ENCODE measurements at regions not wholly inside any gene's neighbourhood (a gene's known extent, or its start where the extent isn't known, plus 50 kb on each side); places are given as distances from the start of the nearest gene placed in this dataset.

GRCh38 chr4:3845094-3845743 lies 79.0 kb downstream of the ADRA2C start:
- no peak for TF ChIP-seq CTCF (IDR thresholded peaks at IDR 0.05; ENCODE audit: extremely low read depth, missing control alignments)
- DNase-seq (ENCODE audit: low spot score), result no peak

GRCh38 chr4:3845744-3846429 lies 79.7 kb downstream of the ADRA2C start:
- TF ChIP-seq CTCF (IDR thresholded peaks at IDR 0.05; ENCODE audit: extremely low read depth, missing control alignments), result no peak
- DNase-seq (ENCODE audit: low spot score), result no peak

- no peak for TF ChIP-seq CTCF (IDR thresholded peaks at IDR 0.05; ENCODE audit: extremely low read depth, missing control alignments)
- no peak for DNase-seq (ENCODE audit: low spot score)
Observed at GRCh38 chr4:3847211-3847940, 81.2 kb downstream of the ADRA2C start.

- TF ChIP-seq CTCF (IDR thresholded peaks at IDR 0.05; ENCODE audit: extremely low read depth, missing control alignments), result no peak
- DNase-seq (ENCODE audit: low spot score), result no peak
Observed at GRCh38 chr4:3848323-3848722, 82.1 kb downstream of the ADRA2C start.

- DNase-seq (ENCODE audit: low spot score), result no peak
- no peak for TF ChIP-seq CTCF (IDR thresholded peaks at IDR 0.05; ENCODE audit: extremely low read depth, missing control alignments)
Observed at GRCh38 chr4:3849140-3849539, 83.0 kb downstream of the ADRA2C start.

GRCh38 chr4:3850128-3850527 lies 83.9 kb downstream of the ADRA2C start:
- TF ChIP-seq CTCF (IDR thresholded peaks at IDR 0.05; ENCODE audit: extremely low read depth, missing control alignments), result no peak
- no peak for DNase-seq (ENCODE audit: low spot score)

- no peak for TF ChIP-seq CTCF (IDR thresholded peaks at IDR 0.05; ENCODE audit: extremely low read depth, missing control alignments)
Observed at GRCh38 chr4:3851211-3851610, 85.0 kb downstream of the ADRA2C start.

More at GRCh38 chr4:3851211-3851610, 85.0 kb downstream of the ADRA2C start:
- no peak for DNase-seq (ENCODE audit: low spot score)

Measured in GM20000 (cell line).